Nephron (organoid): ENCODE measurements at regions not wholly inside any gene's neighbourhood (a gene's known extent, or its start where the extent isn't known, plus 50 kb on each side); places are given as distances from the start of the nearest gene placed in this dataset.

Experiments
- H3K27ac Mint-ChIP-seq, 3 experiments: 2 replicates each; pipeline ENCODE4 v1.8.0; 2020; ENCODE audit warnings: mixed read lengths in 3 of 3, mild to moderate bottlenecking in 2 of 3, moderate library complexity in 1 of 3
- H3K27me3 Mint-ChIP-seq: 2 replicates; pipeline ENCODE4 v1.8.0; 2021; ENCODE audit warnings: low read depth, mild to moderate bottlenecking, moderate library complexity, mixed read lengths
- H3K36me3 Mint-ChIP-seq: 2 replicates; pipeline ENCODE4 v1.8.0; 2020; ENCODE audit warnings: low read depth, mixed read lengths
- H3K4me1 Mint-ChIP-seq: 2 replicates; pipeline ENCODE4 v1.8.0; 2020; ENCODE audit warnings: mixed read lengths
- H3K4me3 Mint-ChIP-seq, 3 experiments: 2 replicates each; pipeline ENCODE4 v1.8.0; 2020; ENCODE audit warnings: mild to moderate bottlenecking in 3 of 3, mixed read lengths in 3 of 3, moderate library complexity in 2 of 3
- H3K9me3 Mint-ChIP-seq: 2 replicates; pipeline ENCODE4 v1.8.0; 2020; ENCODE audit warnings: mixed read lengths
- TF ChIP-seq, protein P1 (sequence below), 3 experiments: fragments of 200-600 bp; sonication (generic); IDR thresholded peaks; one replicate each; pipeline ENCODE4 v1.5.0; 2021; ENCODE audit warnings: antibody characterized with exemption in 3 of 3; ENCODE audit not compliant: unreplicated experiment in 3 of 3

DNA sequence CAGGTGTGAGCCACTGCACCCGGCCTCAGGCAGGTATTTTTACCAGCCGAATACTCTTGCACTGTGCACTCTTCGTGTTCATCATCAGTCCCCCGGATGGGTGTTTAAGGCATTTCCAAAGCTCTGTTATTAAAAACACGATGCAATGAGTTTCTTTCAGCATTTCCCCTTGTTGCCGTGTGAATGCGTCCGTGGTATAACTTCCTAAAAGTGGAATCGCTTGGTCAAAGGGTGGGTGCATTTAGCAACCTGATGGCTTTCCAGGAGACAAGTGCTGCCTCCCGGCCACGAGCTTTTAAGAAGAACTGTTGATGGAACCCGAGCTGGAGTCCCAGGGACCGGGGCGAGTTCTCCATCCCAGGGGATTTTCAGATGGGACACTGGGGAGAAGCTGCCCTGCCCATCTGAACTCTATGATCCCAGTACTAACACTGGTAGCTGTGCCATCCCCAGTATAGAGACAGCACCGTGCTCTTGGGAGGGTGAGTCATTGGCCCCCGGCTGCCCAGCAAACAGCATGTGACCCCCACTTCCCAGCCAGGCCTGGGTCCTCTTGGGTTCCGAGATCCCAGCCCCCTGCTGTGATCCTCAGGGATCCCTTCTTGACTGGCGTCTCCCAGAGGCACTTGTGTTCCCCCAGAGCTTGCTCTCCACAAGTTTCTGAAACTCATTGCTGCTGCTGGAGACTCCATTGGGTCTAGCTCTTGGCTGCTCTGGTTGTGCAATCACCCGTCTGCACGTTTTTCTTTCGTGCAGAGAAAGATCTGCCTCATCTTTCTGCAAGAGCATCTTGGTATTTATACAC, 169.5 kb upstream of the IER5L start:
- peaks cover 19% of the 10 kb centered on the region for H3K4me1 Mint-ChIP-seq
- H3K9me3 Mint-ChIP-seq: no peaks in the 10 kb centered on the region
- no peaks in the 10 kb centered on the region for H3K36me3 Mint-ChIP-seq
- TF ChIP-seq, protein P1, sequence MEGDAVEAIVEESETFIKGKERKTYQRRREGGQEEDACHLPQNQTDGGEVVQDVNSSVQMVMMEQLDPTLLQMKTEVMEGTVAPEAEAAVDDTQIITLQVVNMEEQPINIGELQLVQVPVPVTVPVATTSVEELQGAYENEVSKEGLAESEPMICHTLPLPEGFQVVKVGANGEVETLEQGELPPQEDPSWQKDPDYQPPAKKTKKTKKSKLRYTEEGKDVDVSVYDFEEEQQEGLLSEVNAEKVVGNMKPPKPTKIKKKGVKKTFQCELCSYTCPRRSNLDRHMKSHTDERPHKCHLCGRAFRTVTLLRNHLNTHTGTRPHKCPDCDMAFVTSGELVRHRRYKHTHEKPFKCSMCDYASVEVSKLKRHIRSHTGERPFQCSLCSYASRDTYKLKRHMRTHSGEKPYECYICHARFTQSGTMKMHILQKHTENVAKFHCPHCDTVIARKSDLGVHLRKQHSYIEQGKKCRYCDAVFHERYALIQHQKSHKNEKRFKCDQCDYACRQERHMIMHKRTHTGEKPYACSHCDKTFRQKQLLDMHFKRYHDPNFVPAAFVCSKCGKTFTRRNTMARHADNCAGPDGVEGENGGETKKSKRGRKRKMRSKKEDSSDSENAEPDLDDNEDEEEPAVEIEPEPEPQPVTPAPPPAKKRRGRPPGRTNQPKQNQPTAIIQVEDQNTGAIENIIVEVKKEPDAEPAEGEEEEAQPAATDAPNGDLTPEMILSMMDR (IDR thresholded peaks at IDR 0.05; ENCODE audit: unreplicated experiment in 3 of 3): no peak
- no peak overlapping the region for H3K4me3 Mint-ChIP-seq
- peak overlapping the region in 2 of 3 experiments; percentile 64 to 91 for H3K27ac Mint-ChIP-seq
- no peaks in the 10 kb centered on the region for H3K27me3 Mint-ChIP-seq

DNA sequence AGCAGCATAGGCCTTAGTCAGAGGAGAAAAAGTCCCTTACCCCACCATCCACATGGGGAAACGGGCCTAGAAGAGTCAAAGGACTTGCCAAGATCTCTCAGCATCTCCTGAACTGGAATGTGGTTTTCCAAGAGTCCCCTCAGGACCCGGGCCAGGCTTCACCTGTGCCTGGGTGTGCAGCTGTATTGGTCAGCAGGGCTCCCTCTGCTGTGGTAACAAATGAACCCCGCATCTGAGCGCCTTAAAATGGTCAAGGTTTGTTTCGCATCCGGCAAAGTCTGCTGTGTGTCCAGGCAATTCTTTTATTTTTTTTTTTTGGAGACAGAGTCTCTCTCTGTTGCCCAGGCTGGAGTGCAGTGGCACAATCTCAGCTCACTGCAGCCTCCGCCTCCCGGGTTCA, 168.0 kb upstream of the IER5L start:
- TF ChIP-seq, protein P1 (IDR thresholded peaks at IDR 0.05; ENCODE audit: unreplicated experiment in 3 of 3): no peak
- no peaks in the 10 kb centered on the region for H3K27me3 Mint-ChIP-seq
- no peak overlapping the region for H3K4me3 Mint-ChIP-seq
- H3K4me1 Mint-ChIP-seq: peaks cover 18% of the 10 kb centered on the region
- H3K27ac Mint-ChIP-seq: peak overlapping the region in 2 of 3 experiments; percentile 56 to 70
- no peaks in the 10 kb centered on the region for H3K36me3 Mint-ChIP-seq
- no peaks in the 10 kb centered on the region for H3K9me3 Mint-ChIP-seq

DNA sequence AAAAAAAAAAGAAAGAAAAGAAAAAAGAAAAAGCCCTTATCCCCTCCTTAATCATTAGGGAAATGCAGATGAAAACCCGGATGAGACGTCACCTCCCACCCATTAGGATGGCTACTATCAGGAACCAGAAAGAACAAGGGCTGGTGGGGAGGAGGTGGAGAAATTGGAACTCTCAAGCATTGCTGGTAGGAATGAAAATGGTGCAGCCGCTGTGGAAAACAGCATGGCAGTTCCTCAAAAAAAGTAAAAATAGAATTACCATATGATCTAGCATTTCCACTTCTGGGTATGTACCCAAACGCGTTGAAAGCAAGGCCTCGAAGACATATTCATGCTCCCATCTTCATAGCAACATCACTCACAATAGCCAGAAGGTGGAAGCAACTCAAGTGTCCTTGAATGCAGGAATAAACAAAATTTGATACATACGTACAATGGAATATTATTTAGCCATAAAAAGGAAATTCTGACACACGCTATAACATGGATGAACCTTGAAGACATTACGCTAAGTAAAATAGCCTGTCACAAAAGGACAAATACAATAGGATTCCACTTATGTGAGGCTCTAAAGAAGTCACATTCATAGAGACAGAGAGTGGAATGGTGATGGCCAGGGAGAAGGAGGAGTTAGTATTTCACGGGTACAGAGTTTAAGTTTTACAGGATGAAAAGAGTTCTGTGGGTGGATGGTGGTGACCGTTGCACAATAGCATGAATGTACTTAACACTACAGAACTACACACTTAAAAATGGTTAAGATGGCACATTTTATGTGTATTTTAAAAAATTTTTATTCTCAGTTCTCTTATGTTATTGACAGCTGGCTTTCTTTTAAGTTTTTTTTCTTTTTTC, 166.8 kb upstream of the IER5L start:
- Mint-ChIP-seq H3K36me3 (no peaks in the 10 kb centered on the region), H3K4me3 (no peak overlapping the region), H3K4me1 (peaks cover 16% of the 10 kb centered on the region), H3K27ac (peak overlapping the region in 2 of 3 experiments; percentile 38 to 70), H3K27me3 (no peaks in the 10 kb centered on the region), H3K9me3 (no peaks in the 10 kb centered on the region)
- TF ChIP-seq, protein P1 (IDR thresholded peaks at IDR 0.05; ENCODE audit: unreplicated experiment in 3 of 3): no peak

DNA sequence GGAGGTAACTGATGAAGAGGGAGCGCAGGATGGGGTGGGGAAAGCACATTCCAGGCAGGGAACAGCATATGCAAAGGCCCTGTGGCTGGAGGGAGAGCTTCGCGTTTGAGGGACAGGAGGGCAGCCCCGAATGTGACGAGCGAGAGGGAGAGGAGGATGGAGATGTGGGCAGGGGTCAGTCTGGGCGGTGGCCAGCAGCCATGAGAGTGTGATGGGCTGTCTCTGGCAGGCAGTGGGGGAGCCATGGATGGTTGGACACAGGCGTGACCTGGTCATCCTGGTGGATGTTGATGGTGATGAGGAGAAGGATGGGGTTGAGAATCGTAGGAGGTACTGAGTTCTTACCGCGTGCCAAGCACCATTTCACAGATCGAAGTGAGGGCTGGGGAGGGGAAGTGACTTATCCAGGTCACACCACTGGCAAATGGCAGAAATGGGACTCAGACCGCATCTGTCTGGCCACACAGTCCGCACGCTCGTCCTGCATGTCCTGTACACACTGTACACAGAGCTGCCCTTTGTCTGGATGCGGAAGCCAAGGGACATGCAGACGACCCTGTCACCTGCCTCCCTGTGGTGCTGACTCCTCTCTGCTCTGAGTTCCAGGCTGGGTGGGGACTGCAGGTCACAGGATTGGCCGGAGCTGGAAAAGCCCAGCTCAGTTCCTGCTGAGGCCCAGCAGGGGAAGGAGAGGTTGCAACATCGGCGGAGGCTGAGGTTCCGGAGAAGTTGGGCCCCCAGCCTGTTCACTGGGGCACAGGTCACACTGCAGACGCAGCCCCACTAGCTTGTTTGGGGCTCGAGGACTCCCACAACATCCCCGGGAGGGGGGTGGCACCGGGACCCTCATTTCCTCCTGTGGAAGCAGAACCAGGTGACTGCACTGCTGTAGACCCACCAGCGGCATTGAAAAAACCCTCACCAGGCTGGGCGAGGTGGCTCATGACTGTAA, 165.6 kb upstream of the IER5L start:
- TF ChIP-seq, protein P1 (IDR thresholded peaks at IDR 0.05; ENCODE audit: unreplicated experiment in 3 of 3): no peak
- Mint-ChIP-seq H3K4me1 (peaks cover 10% of the 10 kb centered on the region), H3K4me3 (no peak overlapping the region), H3K27me3 (no peaks in the 10 kb centered on the region), H3K27ac (peak overlapping the region; percentile 52 to 76 (median 53)), H3K9me3 (no peaks in the 10 kb centered on the region), H3K36me3 (no peaks in the 10 kb centered on the region)

DNA sequence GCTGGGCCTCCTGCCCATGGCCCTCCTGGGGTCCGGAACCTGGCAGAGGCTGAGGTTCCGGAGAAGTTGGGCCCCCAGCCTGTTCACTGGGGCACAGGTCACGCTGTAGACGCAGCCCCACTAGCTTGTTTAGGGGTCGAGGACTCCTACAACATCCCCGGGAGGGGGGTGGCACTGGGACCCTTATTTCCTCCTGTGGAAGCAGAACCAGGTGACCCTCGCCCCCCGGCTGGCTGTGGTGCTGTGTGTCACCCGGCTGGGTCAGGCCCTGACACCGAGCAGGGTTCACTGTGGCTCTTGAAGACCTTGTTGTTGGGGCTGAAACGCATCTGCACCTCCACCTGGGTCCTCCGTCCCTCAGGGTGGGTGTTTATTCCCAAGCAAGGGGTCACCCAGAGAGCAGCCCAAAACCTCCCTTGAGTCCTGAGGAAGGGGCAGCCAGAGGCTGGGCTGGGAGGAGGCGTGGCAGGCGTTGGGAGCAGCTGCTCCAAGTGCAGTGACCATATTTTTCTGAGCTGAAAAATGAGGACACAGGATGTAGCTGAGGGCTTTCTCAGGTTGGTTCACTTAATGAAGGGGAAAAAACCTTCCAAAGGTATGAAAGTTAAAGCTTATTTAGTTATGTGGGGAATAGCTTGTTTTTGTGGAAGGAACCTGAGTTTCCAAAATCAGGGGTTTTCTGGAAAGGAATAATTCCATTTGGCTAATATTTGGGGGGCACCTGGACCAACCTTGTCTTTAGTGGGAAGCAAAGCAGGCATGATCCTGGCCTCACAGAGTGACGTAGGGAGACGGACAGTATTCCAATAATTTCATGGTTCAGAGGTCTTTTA, 164.7 kb upstream of the IER5L start:
- peaks cover 2% of the 10 kb centered on the region for H3K27me3 Mint-ChIP-seq
- no peaks in the 10 kb centered on the region for H3K9me3 Mint-ChIP-seq
- no peaks in the 10 kb centered on the region for H3K36me3 Mint-ChIP-seq
- H3K4me1 Mint-ChIP-seq: peaks cover 11% of the 10 kb centered on the region
- peak overlapping the region; percentile 52 to 76 (median 53) for H3K27ac Mint-ChIP-seq
- no peak overlapping the region for H3K4me3 Mint-ChIP-seq
- TF ChIP-seq, protein P1 (IDR thresholded peaks at IDR 0.05; ENCODE audit: unreplicated experiment in 3 of 3): no peak
